COLO668 (cell line): ENCODE measurements at regions not wholly inside any gene's neighbourhood (a gene's known extent, or its start where the extent isn't known, plus 50 kb on each side); places are given as distances from the start of the nearest gene placed in this dataset.

Experiments used
- DNase-seq: peaks from one replicate; lab custom pipeline; 2025; ENCODE audit not compliant: unreplicated experiment; lab: John Stamatoyannopoulos, UW

DNA sequence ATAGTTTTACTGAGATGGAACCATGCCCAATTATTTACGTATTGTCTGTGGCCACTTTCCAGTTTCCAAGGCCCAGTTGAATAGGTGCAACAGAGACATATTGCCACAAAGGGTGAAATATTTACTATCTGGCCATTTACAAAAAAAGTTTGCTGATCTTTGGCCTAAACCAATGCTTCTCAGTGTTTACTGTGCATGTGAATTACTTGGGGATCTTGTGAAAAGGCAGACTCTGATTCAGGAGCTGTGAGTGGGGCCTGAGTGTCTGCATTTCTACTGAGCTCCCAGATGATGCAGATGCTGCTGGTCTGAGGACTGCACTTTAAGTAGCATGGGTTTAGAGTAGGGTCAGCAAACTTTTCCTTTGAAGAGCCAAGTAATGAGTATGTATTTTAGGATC is 94.1 kb upstream of the PDE5A start:
- DNase-seq, result no peak

DNA sequence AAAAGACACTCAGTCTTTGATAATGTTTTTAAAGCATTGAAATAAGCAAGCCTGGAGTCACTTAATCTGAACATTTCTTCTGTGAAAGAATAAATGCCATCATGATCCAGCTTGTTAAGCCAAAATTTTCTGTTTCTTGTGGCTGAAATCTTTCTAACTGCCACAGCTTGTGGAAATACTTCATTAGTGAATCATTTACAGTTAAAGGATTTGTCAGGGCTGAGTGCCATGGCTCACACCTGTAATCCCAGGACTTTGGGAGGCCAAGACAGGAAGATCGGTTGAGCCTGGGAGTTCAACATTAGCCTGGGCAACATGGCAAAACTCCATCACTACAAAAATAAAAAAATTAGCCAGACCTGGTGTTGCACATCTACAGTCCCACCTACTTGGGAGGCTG is 93.3 kb upstream of the PDE5A start:
- no peak for DNase-seq

GRCh38 chr4:119715490-119716445 is 87.2 kb upstream of the PDE5A start:
- no peak for DNase-seq

DNA sequence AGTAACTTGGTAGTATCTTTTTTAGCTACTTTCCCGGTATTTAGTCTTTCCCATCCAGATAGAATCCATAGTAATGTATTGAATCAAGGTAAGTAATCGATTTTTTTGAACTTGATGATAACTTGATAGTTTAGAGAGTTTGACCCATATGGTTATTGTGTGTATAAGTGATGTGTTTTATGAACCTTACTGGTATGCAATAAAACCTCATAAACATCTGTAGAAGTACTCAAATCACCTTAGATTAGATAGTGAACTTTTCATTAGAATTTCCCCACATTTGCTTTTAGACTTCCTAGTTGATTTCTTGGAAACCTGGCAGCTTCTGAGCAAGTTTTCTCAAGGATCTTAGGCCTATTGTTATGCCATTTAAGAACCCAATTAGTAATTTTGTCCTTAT is 80.8 kb upstream of the PDE5A start:
- DNase-seq, result no peak

DNA sequence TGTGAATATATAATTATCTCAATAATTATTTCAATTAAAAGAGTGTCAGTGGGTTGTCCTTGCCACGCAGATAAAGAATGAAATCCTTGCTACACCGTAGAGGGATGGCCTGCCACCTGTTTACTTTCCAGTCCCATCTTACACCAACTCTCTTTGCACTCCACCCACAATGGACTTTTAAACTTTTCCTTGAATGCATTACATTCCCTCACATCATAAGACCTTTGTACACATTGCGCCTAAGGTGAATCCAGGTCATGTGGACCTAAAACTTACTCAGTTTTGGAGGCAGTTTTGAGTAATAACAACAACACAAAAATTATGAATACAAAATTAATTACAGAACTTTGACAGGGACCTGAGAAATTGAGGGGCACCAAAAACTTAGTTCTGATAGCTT is 78.7 kb upstream of the PDE5A start:
- DNase-seq, result no peak

DNA sequence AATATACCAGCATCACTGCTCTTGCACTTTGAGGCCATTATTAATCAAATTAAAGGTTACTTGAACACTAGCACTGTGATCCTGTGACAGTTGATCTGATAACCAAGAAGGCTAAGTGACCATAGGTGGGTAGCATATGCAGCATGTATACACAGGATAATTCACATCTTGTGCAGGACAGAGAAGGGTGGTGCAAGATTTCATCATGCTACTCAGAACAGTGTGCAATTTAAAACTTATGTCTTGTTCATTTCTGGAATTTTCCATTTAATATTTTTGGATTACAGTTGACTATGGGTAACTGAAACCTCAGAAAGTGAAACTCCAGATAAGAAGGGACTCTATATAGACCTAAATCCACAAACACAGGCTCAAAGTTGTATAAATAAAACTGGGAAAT is 78.2 kb upstream of the PDE5A start:
- no peak for DNase-seq

- DNase-seq, result no peak
Observed at GRCh38 chr4:119697887-119698393, 69.3 kb upstream of the PDE5A start.

- no peak for DNase-seq
Observed at GRCh38 chr4:119696963-119697362, 68.4 kb upstream of the PDE5A start.

DNA sequence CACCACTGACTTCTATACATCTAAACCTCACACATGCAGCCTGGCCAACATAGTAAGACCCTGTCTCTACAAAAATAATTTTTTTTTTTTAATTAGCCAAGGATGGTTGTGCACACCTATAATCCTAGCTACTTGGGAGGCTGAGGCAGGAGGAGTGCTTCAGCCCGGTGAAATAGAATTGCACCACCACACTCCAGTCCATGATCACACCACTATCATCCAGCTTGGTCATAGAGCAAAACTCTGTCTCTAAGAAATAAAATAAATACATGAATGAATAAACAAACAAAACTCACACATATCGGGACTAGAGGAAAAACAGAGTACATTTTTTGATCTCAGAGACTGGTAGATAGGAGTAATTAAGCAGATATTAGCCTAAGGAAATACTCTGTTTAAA is 66.6 kb upstream of the PDE5A start:
- DNase-seq, result no peak

GRCh38 chr4:119693126-119693525 is 64.5 kb upstream of the PDE5A start:
- no peak for DNase-seq

DNA sequence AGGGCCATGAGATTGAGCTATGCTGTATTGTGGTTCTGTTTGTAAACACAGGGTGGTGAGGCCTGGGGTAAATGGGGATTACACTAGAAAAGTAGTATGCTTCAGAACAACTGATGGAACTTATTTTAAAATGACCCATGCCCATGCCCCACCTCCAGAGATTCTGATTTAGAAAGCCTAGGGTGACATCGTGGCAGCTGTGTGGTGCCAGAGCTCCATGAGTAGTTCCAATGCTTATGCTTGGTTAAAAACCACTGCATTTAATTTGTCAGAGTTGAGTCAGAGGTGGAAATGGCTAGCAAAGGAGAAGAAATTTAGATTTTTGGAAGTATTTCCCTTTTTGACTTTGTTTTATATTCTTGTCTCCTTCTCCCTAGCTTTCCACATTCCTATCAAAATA is 63.4 kb upstream of the PDE5A start:
- DNase-seq, result no peak

DNA sequence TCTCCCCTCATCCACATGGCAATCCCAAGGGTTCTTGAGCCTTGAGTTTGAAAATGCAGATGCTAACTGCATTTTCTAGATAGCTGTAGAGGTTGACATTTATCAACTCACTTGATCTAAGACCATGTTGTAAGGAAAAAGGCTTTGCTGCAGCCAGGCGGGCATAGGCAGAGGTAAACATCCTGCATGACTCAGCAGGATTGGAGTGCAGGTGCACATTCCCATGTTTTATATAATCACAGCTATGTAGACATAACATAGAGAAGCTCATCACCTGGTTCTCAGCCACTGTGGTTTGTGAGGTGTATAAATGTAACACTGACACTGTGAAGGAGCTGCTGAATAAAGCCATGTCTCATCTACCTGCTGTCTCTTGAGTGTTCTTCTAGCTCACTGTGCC is 62.3 kb upstream of the PDE5A start:
- peak; percentile 7 for DNase-seq

DNA sequence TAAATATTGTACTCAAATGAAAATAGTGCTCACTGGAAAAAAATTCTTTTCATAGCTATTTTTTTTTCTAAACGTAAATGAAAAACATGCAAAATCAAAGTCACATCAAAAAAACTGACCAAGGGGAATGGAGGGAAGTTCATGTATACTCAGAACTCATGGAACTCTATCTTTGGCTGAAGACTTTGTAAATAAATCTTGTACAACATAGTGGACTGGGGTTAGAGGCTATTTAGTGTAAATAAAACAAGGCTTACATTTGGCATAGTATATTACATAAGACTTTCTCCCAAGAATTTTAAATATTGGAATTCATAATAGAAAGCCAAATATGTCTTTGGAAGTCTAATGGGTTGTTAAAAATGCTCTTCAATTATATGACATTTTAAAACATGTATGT is 59.8 kb upstream of the PDE5A start:
- DNase-seq, result no peak

- DNase-seq, result no peak
Observed at GRCh38 chr4:119684463-119684862, 55.9 kb upstream of the PDE5A start.

GRCh38 chr4:119683518-119683917 is 54.9 kb upstream of the PDE5A start:
- DNase-seq, result no peak

DNA sequence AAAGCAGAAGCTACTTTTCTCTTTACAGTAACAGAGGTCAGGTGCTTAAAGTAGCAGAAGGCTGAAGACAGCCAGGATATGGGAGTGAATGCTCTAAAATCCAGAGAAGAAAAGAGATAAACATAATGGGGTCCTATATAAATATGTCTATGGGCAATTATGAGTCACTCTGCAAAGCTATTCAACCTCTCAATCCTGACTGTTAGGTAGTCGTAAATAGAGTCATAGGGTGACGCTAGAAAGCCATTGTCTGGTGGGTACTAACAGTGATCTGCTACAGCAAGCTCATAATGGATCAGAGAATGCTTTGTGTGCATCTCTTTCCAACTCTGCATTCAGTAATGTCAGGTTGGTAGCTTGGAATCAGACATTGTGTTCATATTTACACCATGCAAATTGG is 53.5 kb upstream of the PDE5A start:
- peak; percentile 20 for DNase-seq

GRCh38 chr4:119679251-119679650 is 50.6 kb upstream of the PDE5A start:
- no peak for DNase-seq

DNA sequence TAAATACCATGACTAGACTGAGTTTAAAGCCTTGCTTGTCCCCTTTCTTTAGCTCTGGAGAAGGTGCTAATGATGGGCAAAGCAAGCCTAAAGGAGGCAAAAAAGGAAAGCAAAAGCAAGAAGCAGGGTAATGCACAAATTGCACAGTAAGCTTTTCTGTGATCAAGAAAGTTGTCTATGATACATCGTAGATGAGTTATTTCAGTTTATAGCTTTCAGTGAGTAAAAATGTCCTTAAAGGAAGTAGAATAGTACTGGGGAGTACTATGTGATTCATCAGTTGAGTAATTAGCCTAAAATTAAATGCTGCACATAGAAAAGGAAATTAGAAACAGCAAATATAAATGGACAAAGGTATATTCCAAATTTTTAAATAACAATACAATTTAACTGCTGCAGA is 50.2 kb upstream of the PDE5A start:
- no peak for DNase-seq
